ENCODE measurements at regions not wholly inside any gene's neighbourhood (a gene's known extent, or its start where the extent isn't known, plus 50 kb on each side); places are given as distances from the start of the nearest gene placed in this dataset.

DNA sequence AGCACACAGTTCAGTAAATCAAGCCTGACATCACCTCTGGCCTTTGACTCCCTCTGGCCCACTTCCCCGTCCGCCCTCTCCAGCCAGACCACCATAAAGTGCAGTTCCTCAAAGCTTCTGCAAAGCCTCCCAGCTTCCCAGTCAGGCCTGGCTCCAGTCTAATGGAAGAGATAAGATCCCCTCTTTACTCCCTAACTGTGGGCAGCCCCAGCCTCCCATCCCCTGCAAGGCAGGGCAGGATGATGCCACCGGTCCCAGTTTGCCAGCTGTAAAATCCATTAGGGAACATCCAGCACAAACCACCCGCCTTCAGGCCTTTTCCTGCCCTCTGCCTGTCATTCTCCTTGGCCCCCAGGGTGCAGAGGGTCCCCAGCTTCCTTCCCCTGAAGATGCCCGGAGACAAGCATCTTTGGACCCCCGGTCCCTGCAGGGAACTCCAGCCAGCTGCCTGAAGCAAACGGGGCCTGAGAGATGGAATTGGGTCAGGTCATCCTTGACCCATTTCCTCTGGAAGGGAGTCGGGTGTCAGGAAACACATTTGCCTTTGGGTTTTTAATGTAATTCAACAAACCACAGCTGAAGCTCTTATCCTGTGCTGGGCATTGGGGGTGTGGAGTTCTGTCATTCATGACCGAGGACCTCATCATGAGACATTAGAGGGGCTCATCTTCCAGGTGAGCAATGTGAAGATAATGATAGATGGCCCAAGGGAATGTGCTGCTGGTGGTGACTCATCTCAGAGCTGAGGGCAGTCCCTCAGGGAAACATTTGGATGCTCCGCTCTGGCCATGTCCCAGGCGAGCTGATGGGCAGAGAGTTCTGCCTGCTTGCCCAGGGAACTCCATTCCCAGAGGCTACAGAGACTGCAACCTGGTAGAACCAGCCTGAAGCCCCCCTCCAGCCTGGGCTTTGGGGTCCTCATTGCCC is 93.8 kb upstream of the CLMN start:
- no peak for DNase-seq (ENCODE audit: low read depth in 2 of 3, low spot score in 2 of 3)

DNA sequence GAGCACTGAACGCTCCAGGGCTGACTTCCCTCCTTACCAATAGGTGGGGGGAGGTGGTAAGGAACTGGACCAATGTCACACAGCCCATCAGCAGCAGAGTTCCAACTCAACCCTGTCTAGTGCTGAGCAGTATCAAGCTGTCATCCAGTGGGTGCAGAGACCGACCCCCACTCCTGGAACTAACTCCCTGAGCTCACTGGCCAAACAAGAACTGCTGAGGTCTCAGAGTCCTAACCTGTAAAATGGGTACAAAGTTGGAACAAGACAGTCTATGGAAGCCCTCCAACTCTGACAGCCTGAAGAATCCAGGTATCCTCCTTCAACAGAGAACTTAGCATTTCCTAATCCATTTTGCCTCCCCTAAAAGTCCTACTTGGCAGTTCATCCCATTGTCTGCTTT is 91.1 kb upstream of the CLMN start:
- no peak for DNase-seq (ENCODE audit: low read depth in 2 of 3, low spot score in 2 of 3)

DNA sequence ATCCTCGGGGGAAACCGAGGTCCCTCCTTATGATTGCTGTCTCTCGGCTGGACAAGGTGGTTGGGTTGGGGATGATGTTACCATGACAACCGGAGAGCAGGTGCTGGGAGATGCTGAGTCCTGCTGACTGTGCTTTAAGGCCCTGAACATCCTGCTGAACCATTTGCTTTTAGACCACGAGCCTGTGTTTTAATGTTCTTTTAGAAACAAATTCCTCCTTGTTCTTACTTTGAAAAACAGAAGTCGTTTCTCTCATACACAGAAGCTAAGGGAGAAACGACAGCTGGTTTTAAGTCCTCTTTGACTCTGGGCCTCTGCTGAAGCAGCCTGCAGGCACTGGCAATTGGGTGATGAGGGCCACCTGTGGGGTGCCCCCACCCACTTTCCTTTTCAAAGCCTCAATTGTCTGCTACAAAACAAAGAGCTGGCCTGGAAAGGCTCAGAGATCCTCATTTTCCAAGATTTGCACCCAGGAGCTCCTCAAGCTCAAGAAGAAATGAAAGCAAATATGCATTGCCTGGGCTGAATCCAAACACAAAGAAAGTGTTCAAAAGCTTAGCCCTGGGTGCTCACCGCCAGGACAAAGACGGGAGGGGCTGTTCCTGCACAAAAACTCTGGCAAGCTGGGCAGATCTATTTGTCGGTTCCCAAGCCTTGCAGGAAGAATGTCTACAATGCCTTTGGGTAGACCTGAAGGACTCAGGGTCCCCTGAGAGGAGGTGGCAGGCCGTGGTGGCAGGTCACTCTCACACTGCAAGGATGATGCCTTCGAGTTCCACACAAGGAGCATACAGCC is 90.0 kb upstream of the CLMN start:
- DNase-seq (ENCODE audit: low read depth in 2 of 3, low spot score in 2 of 3), result no peak

DNA sequence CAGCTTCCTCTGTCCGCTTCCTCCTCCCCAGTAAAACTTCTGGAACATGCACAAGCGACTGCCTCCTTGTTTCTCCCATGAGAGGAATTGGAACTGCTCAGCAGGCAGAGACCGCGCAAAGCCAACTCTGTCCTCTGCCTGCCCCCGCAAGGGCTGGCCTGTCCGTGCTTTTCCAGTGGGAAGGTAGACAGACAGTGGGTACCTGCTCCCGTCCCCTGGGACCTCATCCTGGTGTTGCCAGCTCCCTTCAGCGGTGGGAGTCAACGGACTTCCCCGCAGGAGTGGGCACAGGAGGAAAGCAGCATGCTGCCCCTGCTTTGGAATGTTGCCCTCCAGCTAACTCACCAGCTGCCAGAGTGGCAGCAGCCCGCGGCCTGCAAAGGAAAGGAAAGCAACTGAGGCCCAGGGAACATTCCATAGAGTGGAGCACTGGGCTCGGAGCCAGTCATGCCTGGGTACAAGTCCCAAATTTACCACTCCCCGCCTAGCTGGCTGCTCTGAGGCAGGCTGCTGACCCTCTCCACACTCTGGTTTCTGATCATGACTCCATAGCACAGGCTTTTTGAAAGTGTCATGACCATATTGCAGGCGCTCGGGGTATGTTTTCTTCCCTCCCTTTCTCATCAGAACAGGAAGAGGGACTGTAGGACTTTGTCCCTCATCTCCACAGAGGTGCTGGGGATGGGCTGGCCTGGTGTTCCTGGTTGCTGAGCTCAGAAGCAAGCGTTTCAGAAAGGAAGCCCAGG is 89.2 kb upstream of the CLMN start:
- DNase-seq (ENCODE audit: low read depth in 2 of 3, low spot score in 2 of 3), result no peak

DNA sequence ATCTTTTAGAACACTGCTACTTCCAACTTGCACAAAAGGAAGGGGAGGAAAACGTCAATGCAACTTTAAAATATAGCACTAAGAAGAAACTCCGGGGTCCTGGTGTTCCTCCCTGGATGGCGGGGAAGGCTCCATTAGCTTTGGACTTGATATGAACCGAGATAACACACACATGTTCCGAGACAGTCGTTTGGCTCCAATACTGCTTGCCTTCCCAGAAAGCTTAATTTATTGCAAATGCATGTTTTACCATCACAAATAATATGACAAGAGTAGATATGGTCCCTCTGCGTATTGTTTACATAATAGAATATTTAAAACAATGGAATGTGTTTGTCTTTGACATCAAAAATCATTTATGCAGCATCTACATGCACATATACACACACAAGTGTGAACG is 87.6 kb upstream of the CLMN start:
- DNase-seq (ENCODE audit: low read depth in 2 of 3, low spot score in 2 of 3), result no peak

DNA sequence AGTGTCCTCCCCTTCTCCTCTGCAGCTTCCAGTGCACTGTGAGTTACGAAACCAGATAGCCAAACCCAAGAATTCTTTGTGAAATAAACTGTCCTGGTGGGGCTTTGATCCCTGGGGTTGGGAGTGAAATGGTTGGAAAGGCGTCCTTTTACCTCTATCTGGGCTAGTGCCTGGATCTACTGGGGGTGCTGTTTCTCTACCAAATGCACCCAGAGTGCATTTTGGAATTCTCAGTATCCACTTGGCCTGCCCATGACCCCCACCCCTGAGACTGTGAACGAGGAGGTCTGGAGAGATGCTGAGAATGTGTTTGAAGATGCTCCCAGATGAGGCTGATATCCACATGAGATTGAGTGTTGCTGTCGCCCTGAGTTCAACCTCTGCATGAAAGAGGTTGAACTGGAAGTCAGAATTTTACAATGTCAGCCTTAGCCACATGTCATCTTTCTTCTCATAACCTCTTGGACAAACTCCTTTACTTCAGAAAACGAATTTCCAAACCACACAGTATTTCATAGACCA is 87.1 kb upstream of the CLMN start:
- DNase-seq (ENCODE audit: low read depth in 2 of 3, low spot score in 2 of 3), result no peak

DNA sequence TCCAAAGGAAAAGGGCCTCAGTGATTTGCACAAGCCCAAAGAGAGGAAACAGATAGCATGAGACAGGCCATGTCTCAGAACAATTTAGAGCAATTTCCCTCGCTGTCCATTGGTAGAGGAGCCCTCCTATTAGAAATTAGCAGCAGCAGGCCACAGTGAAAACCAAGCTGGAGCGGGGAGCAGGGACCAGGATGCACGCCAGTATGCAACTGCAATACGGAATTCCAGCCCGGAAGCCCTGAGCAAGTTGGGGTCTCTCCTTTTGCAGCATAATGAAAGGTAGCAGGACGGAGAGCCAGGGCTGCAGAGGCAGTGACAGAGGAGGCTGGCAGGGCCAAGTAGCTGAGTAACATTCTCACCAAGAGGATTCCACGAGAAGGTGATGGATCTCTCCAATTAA is 84.9 kb upstream of the CLMN start:
- no peak for DNase-seq (ENCODE audit: low read depth in 2 of 3, low spot score in 2 of 3)

DNA sequence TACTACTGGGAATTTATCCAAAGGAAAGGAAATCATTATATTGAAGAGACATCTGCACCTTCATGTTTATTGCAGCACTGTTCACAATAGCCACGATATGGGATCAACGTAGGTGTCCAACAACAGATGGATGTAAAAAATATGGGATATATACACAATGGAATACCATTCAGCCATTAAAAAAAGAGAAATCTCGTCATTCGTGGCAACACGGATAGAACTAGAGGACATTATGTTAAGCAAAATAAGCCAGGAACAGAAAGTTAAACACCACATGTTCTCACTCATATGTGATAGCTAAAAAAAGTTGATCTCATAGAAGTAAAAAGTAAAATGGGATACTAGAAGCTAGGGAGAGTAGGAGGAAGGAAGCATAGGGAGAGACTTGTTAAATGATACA is 82.9 kb upstream of the CLMN start:
- DNase-seq (ENCODE audit: low read depth in 2 of 3, low spot score in 2 of 3), result no peak

DNA sequence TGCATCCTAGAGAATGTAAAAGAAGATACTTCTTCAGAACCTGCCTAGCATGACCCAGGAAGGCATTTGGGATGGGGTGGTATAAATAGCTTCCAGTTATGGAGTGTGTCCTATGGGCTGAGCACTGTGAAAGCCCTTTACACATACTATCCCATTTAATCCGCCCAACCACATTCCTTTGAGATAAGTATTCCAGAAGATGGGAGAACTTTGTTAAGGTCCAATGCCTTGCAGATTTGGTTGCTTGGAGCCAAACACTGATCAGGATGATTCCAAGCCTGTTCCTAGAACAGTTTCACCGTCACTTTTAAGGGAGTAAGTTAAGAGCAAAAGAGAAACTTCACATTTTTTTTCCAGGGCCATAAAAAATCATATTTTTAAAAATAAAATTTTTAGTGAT is 82.5 kb upstream of the CLMN start:
- DNase-seq (ENCODE audit: low read depth in 2 of 3, low spot score in 2 of 3), result no peak

DNA sequence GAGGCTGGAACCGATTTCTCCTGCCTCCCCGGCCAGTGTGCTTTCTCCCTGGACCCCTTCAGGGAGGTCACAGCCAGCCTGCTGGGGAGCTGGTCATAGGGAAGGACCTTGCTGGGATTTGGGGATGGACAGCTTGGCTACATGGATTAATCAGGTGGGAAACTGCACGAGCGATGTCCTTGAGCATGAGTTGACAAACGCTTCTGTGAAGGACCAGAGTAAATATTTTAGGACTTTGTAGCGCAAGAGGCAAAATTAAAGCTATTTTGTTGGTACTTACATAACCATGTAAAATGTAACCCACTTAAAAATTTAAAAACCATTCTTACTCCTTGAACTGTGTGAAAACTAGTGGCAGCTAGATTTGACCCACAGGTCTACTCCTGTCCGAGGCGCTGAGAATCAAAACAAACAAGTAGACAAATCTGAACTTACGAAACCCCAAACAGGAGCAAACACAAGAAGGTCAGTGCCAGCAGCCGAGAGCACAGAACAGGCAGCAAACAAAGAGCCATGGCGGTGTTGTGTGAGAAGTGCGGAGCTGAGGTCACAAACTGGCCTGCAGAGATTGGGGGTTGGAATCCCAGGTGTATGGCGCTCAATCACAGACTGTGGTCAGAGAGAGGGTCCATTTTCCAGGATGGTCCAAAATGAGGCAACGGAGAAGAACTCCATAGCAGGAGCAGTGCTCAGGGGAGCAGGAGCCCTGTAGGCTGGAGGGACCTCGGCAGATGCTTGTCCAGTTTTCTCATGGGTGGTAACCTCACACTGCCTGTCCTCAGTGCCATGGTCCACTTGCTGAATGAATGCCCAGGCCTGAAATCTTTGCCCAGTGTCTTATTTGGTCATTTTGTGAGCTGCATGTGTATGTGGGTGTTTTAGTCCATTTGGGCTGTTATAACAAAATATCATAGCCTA is 79.2 kb upstream of the CLMN start:
- DNase-seq (ENCODE audit: low read depth in 2 of 3, low spot score in 2 of 3), result no peak

DNA sequence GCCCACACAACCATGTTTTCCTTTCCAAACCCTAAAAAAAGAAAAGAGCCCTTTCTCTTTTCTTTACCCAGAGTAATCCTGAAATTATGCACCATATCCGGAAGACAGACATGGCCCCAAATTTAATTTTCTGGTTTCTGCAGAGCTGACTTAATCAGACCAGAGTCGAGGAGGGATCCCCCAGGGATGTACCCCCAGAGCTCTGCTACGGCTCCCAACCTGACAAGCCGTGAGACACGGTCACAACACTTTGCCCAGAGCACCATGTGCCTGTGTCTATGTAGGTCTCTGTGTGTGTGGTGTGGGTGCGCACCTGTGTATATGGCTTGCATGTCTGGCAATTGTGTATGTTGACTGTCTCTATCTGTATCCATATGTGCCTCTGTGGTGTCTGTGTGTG is 77.6 kb upstream of the CLMN start:
- no peak for DNase-seq (ENCODE audit: low read depth in 2 of 3, low spot score in 2 of 3)

DNA sequence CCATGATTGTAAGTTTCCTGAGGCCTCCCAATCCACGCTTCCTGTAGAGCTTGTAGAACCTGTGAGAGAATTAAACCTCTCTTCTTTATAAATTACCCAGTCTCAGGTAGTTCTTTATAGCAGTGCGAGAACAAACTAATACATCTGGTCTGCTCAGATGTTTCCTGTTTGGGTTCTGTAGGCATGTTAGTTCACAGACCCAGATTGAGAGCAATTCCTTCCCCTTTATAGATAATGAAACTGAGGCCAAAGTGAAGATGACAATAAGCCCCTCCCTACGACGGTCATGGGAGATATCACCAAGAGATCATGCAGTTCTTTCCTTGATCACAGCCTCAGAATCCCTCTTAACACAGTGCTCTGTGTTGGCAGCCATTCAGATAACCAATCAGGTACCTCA is 76.5 kb upstream of the CLMN start:
- DNase-seq (ENCODE audit: low read depth in 2 of 3, low spot score in 2 of 3), result peak in 2 of 3 donors; percentile 12 to 34

DNA sequence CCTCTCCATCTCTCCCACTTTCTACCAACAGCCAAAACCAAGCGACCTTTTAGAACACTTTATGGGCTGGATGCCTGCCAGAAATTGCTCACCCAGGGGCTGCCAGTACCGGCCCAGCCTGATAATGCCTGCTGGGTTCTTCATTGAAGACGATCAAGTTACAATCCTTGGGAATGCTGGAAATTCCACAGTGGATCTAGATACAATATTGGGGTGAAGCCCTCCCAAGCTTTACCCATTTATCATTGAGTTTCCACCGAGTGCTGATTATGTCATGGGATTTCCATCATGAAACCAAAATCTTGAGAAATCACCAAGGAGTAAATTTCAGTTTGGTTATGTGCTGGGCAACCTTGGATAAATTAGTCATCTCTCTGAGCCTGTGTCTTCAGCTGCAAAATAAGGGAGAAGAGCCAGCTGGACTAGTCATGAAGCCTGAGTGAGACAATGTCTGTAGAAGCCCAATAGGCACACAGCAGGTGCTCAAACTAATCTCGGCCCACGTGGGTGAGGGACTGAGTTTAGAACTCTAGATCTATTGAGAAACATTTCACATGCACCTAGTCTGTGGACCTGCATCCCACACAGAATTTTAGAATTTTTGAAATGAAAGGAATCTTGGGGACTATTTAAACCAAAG is 75.5 kb upstream of the CLMN start:
- no peak for DNase-seq (ENCODE audit: low read depth in 2 of 3, low spot score in 2 of 3)

DNA sequence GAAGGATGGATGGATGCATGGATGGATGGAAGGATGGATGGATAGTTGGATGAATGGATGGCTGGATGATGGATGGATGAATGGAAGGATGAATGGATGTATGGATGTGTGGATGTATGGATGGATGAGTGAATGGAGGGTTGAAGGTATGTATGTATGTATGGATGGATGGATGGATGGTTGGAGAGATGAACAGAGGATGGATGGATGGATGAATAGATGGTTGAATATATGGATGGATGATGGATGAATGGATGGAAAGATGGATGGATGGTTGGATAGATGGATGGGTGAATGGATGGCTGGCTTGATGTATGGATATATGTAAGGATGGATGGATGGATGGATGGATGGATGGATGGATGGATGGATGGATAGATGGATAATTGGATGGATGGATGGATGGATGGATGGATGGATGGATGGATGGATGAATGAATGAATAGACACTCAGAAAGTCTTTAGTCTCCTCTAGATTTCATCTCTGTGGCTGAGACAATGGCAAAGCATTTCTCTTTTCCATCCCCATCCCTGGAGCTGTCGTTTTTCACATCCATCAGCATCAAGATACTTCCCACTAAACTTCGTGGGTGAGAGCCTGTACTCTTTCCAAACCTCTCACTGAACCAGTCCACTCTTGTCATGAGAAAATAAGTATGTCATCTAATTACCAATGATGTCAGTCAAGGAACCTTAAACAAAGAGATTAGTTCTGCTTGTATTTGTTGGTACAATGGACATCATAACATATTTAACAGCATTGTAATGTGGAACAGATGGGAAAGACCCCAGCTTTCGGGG is 74.8 kb upstream of the CLMN start:
- no peak for DNase-seq (ENCODE audit: low read depth in 2 of 3, low spot score in 2 of 3)

DNA sequence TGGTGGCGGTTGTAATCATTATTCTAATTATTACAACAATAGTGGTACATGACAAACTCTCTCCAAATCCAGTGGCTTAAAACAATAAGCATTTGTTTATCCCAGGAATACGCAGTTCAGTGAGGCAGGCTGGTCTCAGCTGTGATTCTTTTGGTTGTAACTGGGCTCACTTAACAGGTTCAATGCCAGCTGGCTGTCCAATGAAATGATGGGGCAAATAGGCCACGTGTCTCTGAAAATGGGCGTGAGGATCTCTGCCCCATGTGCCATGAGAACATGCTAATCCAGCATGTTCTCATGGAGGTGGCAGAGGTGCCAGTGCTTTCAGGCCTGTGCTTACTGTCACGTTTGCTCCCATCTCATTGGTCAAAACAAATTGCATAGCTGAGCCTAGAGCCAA is 73.1 kb upstream of the CLMN start:
- no peak for DNase-seq (ENCODE audit: low read depth in 2 of 3, low spot score in 2 of 3)

DNA sequence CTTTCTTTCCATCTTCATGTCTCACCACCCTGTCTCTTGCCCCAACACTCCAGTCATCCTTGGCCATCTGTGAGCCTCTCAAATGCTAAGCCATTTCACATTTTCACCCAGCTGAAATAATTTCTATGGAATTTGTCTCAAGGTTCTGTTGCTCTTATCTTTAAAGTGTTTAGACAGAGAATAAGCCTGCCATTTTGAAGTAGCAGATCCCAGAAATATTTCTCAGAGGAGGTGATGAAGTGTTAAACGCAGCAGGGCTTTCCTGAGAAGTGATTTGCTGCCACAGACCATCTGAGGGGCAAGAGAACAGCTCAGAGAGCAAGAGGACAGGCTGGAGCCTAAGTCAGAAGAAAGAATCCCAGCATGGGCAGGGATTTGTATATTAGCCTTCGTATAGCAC is 71.6 kb upstream of the CLMN start:
- no peak for DNase-seq (ENCODE audit: low read depth in 2 of 3, low spot score in 2 of 3)

DNA sequence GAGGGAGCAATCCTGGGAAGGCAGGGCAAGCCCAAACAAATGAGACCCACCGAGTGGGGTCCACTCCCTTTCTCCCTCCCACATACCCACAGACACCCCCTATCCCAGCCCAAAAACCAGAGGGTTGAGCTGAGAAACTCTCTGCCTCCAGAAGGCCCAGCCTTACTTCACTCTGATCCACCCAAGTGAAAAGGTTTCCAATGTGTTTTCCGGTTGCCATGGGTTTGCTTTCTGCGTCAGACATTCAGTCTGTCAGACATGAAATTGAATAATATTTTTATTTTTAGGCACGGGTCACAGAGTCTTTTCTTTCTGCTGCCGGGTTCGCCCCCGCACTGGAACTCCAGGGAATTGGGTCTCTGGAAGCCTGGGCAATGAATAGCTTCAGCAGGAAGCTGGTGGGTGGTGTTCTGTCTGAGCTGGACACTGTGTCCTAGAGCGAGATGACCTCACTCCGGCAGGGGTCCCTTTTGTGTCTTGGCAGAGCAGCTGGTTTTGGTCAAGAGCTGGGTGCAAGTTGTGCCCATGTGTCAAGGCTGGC is 69.8 kb upstream of the CLMN start:
- no peak for DNase-seq (ENCODE audit: low read depth in 2 of 3, low spot score in 2 of 3)

DNA sequence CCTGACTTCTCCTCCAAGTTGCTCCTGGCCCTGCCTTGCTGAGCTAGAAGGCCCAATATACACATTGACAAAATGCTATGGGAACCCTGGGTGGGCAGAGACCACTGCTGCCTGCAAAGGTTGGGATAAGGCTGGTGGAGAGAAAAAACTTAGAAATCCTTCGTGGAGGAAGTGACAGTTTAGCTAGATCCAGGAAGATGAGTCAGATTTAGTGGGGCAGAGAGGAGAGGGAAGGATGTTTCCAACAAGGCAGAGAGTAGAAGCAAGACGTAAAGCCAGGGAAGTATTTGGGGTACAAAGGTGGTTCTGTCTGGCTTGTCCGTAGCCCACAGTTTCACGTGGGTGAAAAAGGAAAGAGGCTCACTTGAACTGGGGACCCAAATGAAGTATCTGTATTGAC is 69.0 kb upstream of the CLMN start:
- DNase-seq (ENCODE audit: low read depth in 2 of 3, low spot score in 2 of 3), result no peak

All from hematopoietic multipotent progenitor cell (in vitro differentiated cells).